Suprapubic skin (tissue), 4 donors: ENCODE measurements at regions not wholly inside any gene's neighbourhood (a gene's known extent, or its start where the extent isn't known, plus 50 kb on each side); places are given as distances from the start of the nearest gene placed in this dataset.
"Not testable (repeated sequence)": the region's sequence is repeated elsewhere in the genome, so short reads cannot be mapped to it uniquely, and the experiment has no call there.

ENCODE experiments used
- DNase-seq, 2 donors: peaks; one replicate each; pipeline ENCODE4 v3.0.0-alpha.2; 2019; ENCODE audit warnings: low spot score in 2 of 2
- H3K27ac ChIP-seq: fragments of 200-600 bp; sonication (generic); one replicate; pipeline ENCODE4 v1.5.1; 2019
- H3K27me3 ChIP-seq: fragments of 200-600 bp; sonication (generic); one replicate; pipeline ENCODE4 v1.5.1; 2019
- H3K36me3 ChIP-seq: fragments of 200-600 bp; sonication (generic); one replicate; pipeline ENCODE4 v1.5.1; 2019
- H3K4me1 ChIP-seq: fragments of 200-600 bp; sonication (generic); one replicate; pipeline ENCODE4 v1.5.1; 2019
- H3K4me3 ChIP-seq: fragments of 200-600 bp; sonication (generic); one replicate; pipeline ENCODE4 v1.5.1; 2019; ENCODE audit warnings: mild to moderate bottlenecking
- H3K9me3 ChIP-seq: fragments of 200-600 bp; sonication (generic); one replicate; pipeline ENCODE4 v1.5.1; 2019
- CTCF ChIP-seq, 2 donors: fragments of 200-600 bp in 1 of 2; fragments of 450-650 bp in 1 of 2; sonication (generic) in 1 of 2; IDR thresholded peaks; one replicate each; pipeline ENCODE4 v1.5.1; 2016 to 2019; ENCODE audit warnings: antibody characterized with exemption in 2 of 2, mild to moderate bottlenecking in 1 of 2, moderate library complexity in 1 of 2
- EP300 ChIP-seq: sonication (generic); formaldehyde crosslinking; IDR thresholded peaks from one replicate; pipeline ENCODE4 v1.6.1; 2017; ENCODE audit warnings: antibody characterized with exemption
- POLR2A ChIP-seq, 2 donors: fragments of 450-650 bp; IDR thresholded peaks; one replicate each; pipeline ENCODE4 v1.6.1; 2017; ENCODE audit warnings: antibody characterized with exemption in 2 of 2, mild to moderate bottlenecking in 2 of 2, moderate library complexity in 2 of 2
- POLR2AphosphoS5 ChIP-seq, 3 donors: sonication (generic); formaldehyde crosslinking; IDR thresholded peaks; one replicate each; pipeline ENCODE4 v1.6.1; 2017; ENCODE audit warnings: antibody characterized with exemption in 3 of 3
- WGBS: methylation state at CpG from one replicate; pipeline ENCODE4 v1.1.5; 2018; 5-methylcytosine and 5-hydroxymethylcytosine counted together

GRCh38 chr15:47039225-47039624 is 678.1 kb upstream of the SEMA6D start:
- Histone ChIP-seq H3K4me1 (no peaks in the 10 kb centered on the region), H3K4me3 (no peak overlapping the region), H3K9me3 (no peaks in the 10 kb centered on the region), H3K27me3 (no peaks in the 10 kb centered on the region), H3K36me3 (no peaks in the 10 kb centered on the region), H3K27ac (no peak overlapping the region)
- WGBS, result 63% methylated on average over 1 of the region's 1 CpG
- no peak for DNase-seq
- TF ChIP-seq POLR2AphosphoS5 (IDR thresholded peaks at IDR 0.05) (no peak), EP300 (no peak), POLR2A (IDR thresholded peaks at IDR 0.05) (no peak), CTCF (IDR thresholded peaks at IDR 0.05) (no peak)

GRCh38 chr15:47041301-47041700 is 676.0 kb upstream of the SEMA6D start:
- H3K9me3 ChIP-seq, result no peaks in the 10 kb centered on the region
- 50% methylated on average over 1 of the region's 1 CpG for WGBS
- no peaks in the 10 kb centered on the region for H3K4me1 ChIP-seq
- no peaks in the 10 kb centered on the region for H3K27me3 ChIP-seq
- H3K4me3 ChIP-seq, result no peak overlapping the region
- no peak for TF ChIP-seq EP300
- TF ChIP-seq CTCF (IDR thresholded peaks at IDR 0.05), result no peak
- no peak for TF ChIP-seq POLR2AphosphoS5 (IDR thresholded peaks at IDR 0.05)
- TF ChIP-seq POLR2A (IDR thresholded peaks at IDR 0.05), result no peak
- no peaks in the 10 kb centered on the region for H3K36me3 ChIP-seq
- H3K27ac ChIP-seq, result no peak overlapping the region
- no peak for DNase-seq

GRCh38 chr15:47047981-47048380 is 669.3 kb upstream of the SEMA6D start:
- DNase-seq, H3K27ac ChIP-seq, H3K36me3 ChIP-seq, H3K27me3 ChIP-seq, H3K4me3 ChIP-seq, H3K4me1 ChIP-seq, H3K9me3 ChIP-seq: not testable (repeated sequence)

GRCh38 chr15:47066392-47066791 is 650.9 kb upstream of the SEMA6D start:
- Histone ChIP-seq H3K27ac (no peak overlapping the region), H3K4me1 (no peaks in the 10 kb centered on the region), H3K36me3 (no peaks in the 10 kb centered on the region), H3K27me3 (no peaks in the 10 kb centered on the region), H3K9me3 (no peaks in the 10 kb centered on the region), H3K4me3 (no peak overlapping the region)
- DNase-seq, result no peak
- no peak for TF ChIP-seq POLR2AphosphoS5 (IDR thresholded peaks at IDR 0.05)
- no peak for TF ChIP-seq POLR2A (IDR thresholded peaks at IDR 0.05)
- 67% methylated on average over 7 of the region's 7 CpGs for WGBS

- not testable (repeated sequence) for H3K9me3 ChIP-seq, H3K4me1 ChIP-seq, H3K36me3 ChIP-seq, H3K4me3 ChIP-seq, DNase-seq, H3K27ac ChIP-seq, H3K27me3 ChIP-seq
- WGBS, result 25% methylated on average over 4 of the region's 4 CpGs
Measured at GRCh38 chr15:47077846-47078245, 639.5 kb upstream of the SEMA6D start.

- Histone ChIP-seq H3K4me3 (no peak overlapping the region), H3K4me1 (no peaks in the 10 kb centered on the region), H3K9me3 (no peaks in the 10 kb centered on the region), H3K27me3 (no peaks in the 10 kb centered on the region), H3K36me3 (no peaks in the 10 kb centered on the region), H3K27ac (no peak overlapping the region)
- WGBS, result 48% methylated on average over 2 of the region's 2 CpGs
- no peak for DNase-seq
- TF ChIP-seq CTCF (IDR thresholded peaks at IDR 0.05), result no peak
- no peak for TF ChIP-seq EP300
- TF ChIP-seq POLR2AphosphoS5 (IDR thresholded peaks at IDR 0.05), result no peak
- no peak for TF ChIP-seq POLR2A (IDR thresholded peaks at IDR 0.05)
Measured at GRCh38 chr15:47095833-47096232, 621.5 kb upstream of the SEMA6D start.

GRCh38 chr15:47098526-47098925 is 618.8 kb upstream of the SEMA6D start:
- not testable (repeated sequence) for DNase-seq, H3K36me3 ChIP-seq, H3K27me3 ChIP-seq, H3K4me1 ChIP-seq, H3K27ac ChIP-seq, H3K9me3 ChIP-seq, H3K4me3 ChIP-seq

- not testable (repeated sequence) for H3K27me3 ChIP-seq, DNase-seq, H3K4me1 ChIP-seq, H3K27ac ChIP-seq, H3K4me3 ChIP-seq, H3K9me3 ChIP-seq, H3K36me3 ChIP-seq
- WGBS, result 82% methylated on average over 3 of the region's 6 CpGs
Measured at GRCh38 chr15:47099801-47100200, 617.5 kb upstream of the SEMA6D start.

GRCh38 chr15:47108800-47109199 is 608.5 kb upstream of the SEMA6D start:
- H3K36me3 ChIP-seq, DNase-seq, H3K27ac ChIP-seq, H3K9me3 ChIP-seq, H3K4me3 ChIP-seq, H3K27me3 ChIP-seq, H3K4me1 ChIP-seq: not testable (repeated sequence)
- 68% methylated on average over 4 of the region's 4 CpGs for WGBS
